ENCODE measurements at regions not wholly inside any gene's neighbourhood (a gene's known extent, or its start where the extent isn't known, plus 50 kb on each side); places are given as distances from the start of the nearest gene placed in this dataset.

- Histone ChIP-seq H3K4me1 (ENCODE audit: control insufficient read depth in 5 of 5, insufficient read depth in 5 of 5, low read length in 5 of 5) (peaks cover 0 to 19% (median 15%) of the 10 kb centered on the region in 5 donors), H3K9me3 (ENCODE audit: control insufficient read depth in 5 of 5, low read length in 5 of 5) (no peaks in the 10 kb centered on the region), H3K4me3 (ENCODE audit: low read depth in 1 of 5, low read length in 5 of 5) (no peak overlapping the region), H3K27me3 (ENCODE audit: control insufficient read depth in 5 of 5, insufficient read depth in 4 of 5, low read length in 5 of 5) (no peaks in the 10 kb centered on the region), H3K27ac (ENCODE audit: low read depth, low read length) (no peak overlapping the region), H3K9ac (ENCODE audit: low read length in 5 of 5) (no peak overlapping the region), H3K36me3 (ENCODE audit: control insufficient read depth in 5 of 5, insufficient read depth in 5 of 5, low read length in 5 of 5) (no peaks in the 10 kb centered on the region)
Observed at GRCh38 chr2:128391679-128392078, 73.0 kb upstream of the HS6ST1 start.

DNA sequence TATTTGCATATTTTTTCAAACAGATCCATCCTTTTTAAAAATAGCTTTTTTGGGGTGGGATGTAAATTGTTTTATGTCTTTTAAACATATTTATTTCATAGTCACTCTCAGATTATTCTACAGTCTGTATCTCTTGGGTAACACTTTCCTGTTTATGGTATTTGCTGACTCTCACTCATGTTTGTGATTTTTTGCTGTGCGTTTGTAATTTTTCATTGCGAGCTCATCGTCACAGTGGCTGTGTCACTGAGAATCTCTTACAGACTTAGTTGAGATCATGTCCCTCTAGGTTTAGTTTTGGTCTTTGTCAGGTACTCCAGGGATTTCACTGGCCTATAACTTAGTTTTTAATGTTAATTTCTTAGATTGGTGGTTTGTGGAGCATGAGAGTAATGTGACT is 73.5 kb upstream of the HS6ST1 start:
- no peak overlapping the region for H3K4me3 ChIP-seq (ENCODE audit: low read depth in 1 of 5, low read length in 5 of 5)
- no peaks in the 10 kb centered on the region for H3K9me3 ChIP-seq (ENCODE audit: control insufficient read depth in 5 of 5, low read length in 5 of 5)
- no peaks in the 10 kb centered on the region for H3K27me3 ChIP-seq (ENCODE audit: control insufficient read depth in 5 of 5, insufficient read depth in 4 of 5, low read length in 5 of 5)
- H3K27ac ChIP-seq (ENCODE audit: low read depth, low read length), result no peak overlapping the region
- H3K36me3 ChIP-seq (ENCODE audit: control insufficient read depth in 5 of 5, insufficient read depth in 5 of 5, low read length in 5 of 5), result no peaks in the 10 kb centered on the region
- H3K9ac ChIP-seq (ENCODE audit: low read length in 5 of 5), result no peak overlapping the region
- peaks cover 0 to 19% (median 15%) of the 10 kb centered on the region in 5 donors for H3K4me1 ChIP-seq (ENCODE audit: control insufficient read depth in 5 of 5, insufficient read depth in 5 of 5, low read length in 5 of 5)

DNA sequence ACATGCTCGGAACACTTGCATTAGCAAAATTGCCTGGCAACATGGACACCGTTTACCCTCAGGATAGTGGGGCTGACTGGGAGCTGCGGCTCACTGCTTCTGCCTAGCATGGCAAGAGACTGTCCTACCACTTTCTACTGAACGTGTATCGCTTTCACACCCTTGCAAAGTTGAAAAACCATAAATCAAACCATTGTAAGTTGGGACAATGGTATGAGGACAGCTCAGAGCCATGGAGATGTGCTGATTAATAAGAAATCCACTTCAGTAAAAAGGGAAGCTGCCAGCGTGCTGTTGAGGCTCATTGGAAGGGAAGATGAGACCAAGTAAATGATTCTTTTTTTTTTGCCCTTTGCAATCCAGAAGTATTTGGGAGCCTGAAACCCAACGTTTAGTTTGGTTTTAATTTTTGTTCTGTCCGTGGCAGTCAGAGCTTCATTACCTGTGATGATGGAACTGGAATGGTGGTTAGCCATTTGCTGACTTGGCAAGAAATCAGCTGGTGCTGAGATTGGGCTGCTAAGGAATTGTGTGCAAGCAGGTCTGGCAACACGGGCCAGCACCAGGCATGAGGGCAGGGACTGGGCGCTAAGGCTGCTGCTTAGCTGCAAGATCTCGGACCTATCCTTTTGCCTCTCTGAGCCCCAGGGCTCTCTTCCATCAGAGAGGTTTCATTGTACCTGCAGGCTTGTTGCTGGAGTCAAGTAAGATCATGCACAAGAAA is 75.5 kb upstream of the HS6ST1 start:
- H3K9ac ChIP-seq (ENCODE audit: low read length in 5 of 5), result no peak overlapping the region
- peaks cover 0 to 13% (median 7%) of the 10 kb centered on the region in 5 donors for H3K4me1 ChIP-seq (ENCODE audit: control insufficient read depth in 5 of 5, insufficient read depth in 5 of 5, low read length in 5 of 5)
- no peak overlapping the region for H3K4me3 ChIP-seq (ENCODE audit: low read depth in 1 of 5, low read length in 5 of 5)
- H3K36me3 ChIP-seq (ENCODE audit: control insufficient read depth in 5 of 5, insufficient read depth in 5 of 5, low read length in 5 of 5), result no peaks in the 10 kb centered on the region
- H3K27me3 ChIP-seq (ENCODE audit: control insufficient read depth in 5 of 5, insufficient read depth in 4 of 5, low read length in 5 of 5), result no peaks in the 10 kb centered on the region
- no peak overlapping the region for H3K27ac ChIP-seq (ENCODE audit: low read depth, low read length)
- no peaks in the 10 kb centered on the region for H3K9me3 ChIP-seq (ENCODE audit: control insufficient read depth in 5 of 5, low read length in 5 of 5)

GRCh38 chr2:128395196-128395595 is 76.5 kb upstream of the HS6ST1 start:
- no peaks in the 10 kb centered on the region for H3K36me3 ChIP-seq (ENCODE audit: control insufficient read depth in 5 of 5, insufficient read depth in 5 of 5, low read length in 5 of 5)
- no peak overlapping the region for H3K9ac ChIP-seq (ENCODE audit: low read length in 5 of 5)
- no peaks in the 10 kb centered on the region for H3K9me3 ChIP-seq (ENCODE audit: control insufficient read depth in 5 of 5, low read length in 5 of 5)
- H3K4me1 ChIP-seq (ENCODE audit: control insufficient read depth in 5 of 5, insufficient read depth in 5 of 5, low read length in 5 of 5), result peaks cover 0 to 3% (median 1%) of the 10 kb centered on the region in 5 donors
- H3K27ac ChIP-seq (ENCODE audit: low read depth, low read length), result no peak overlapping the region
- no peak overlapping the region for H3K4me3 ChIP-seq (ENCODE audit: low read depth in 1 of 5, low read length in 5 of 5)
- H3K27me3 ChIP-seq (ENCODE audit: control insufficient read depth in 5 of 5, insufficient read depth in 4 of 5, low read length in 5 of 5), result no peaks in the 10 kb centered on the region

- Histone ChIP-seq H3K9me3 (ENCODE audit: control insufficient read depth in 5 of 5, low read length in 5 of 5) (no peaks in the 10 kb centered on the region), H3K4me1 (ENCODE audit: control insufficient read depth in 5 of 5, insufficient read depth in 5 of 5, low read length in 5 of 5) (peaks cover 0 to 3% (median 0%) of the 10 kb centered on the region in 5 donors), H3K36me3 (ENCODE audit: control insufficient read depth in 5 of 5, insufficient read depth in 5 of 5, low read length in 5 of 5) (no peaks in the 10 kb centered on the region), H3K4me3 (ENCODE audit: low read depth in 1 of 5, low read length in 5 of 5) (no peak overlapping the region), H3K9ac (ENCODE audit: low read length in 5 of 5) (no peak overlapping the region), H3K27me3 (ENCODE audit: control insufficient read depth in 5 of 5, insufficient read depth in 4 of 5, low read length in 5 of 5) (no peaks in the 10 kb centered on the region), H3K27ac (ENCODE audit: low read depth, low read length) (no peak overlapping the region)
Observed at GRCh38 chr2:128395640-128396499, 77.2 kb upstream of the HS6ST1 start.

DNA sequence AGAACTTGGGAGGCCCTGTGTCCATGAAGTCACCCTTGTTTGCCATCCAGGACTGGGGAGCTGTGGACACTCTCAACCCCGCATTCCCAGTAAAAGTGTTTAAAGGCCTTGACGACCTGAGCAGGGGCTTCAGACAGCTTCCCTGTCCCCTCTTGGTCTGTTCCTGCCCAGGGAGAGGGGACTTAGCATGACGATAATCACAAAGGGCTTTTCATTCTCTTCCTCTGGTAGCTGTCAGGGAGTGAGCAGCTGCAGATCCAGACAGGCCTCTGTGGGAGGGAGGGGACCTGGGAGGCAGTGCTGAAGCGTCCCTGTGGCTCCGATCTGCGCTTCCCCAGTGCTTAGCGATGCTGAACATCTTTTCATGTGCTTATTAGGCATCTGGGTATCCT is 77.8 kb upstream of the HS6ST1 start:
- Histone ChIP-seq H3K9ac (ENCODE audit: low read length in 5 of 5) (no peak overlapping the region), H3K4me1 (ENCODE audit: control insufficient read depth in 5 of 5, insufficient read depth in 5 of 5, low read length in 5 of 5) (no peaks in the 10 kb centered on the region), H3K36me3 (ENCODE audit: control insufficient read depth in 5 of 5, insufficient read depth in 5 of 5, low read length in 5 of 5) (no peaks in the 10 kb centered on the region), H3K27ac (ENCODE audit: low read depth, low read length) (no peak overlapping the region), H3K27me3 (ENCODE audit: control insufficient read depth in 5 of 5, insufficient read depth in 4 of 5, low read length in 5 of 5) (no peaks in the 10 kb centered on the region), H3K9me3 (ENCODE audit: control insufficient read depth in 5 of 5, low read length in 5 of 5) (no peaks in the 10 kb centered on the region), H3K4me3 (ENCODE audit: low read depth in 1 of 5, low read length in 5 of 5) (no peak overlapping the region)

- Histone ChIP-seq H3K27me3 (ENCODE audit: control insufficient read depth in 5 of 5, insufficient read depth in 4 of 5, low read length in 5 of 5) (no peaks in the 10 kb centered on the region), H3K9me3 (ENCODE audit: control insufficient read depth in 5 of 5, low read length in 5 of 5) (no peaks in the 10 kb centered on the region), H3K36me3 (ENCODE audit: control insufficient read depth in 5 of 5, insufficient read depth in 5 of 5, low read length in 5 of 5) (no peaks in the 10 kb centered on the region), H3K4me1 (ENCODE audit: control insufficient read depth in 5 of 5, insufficient read depth in 5 of 5, low read length in 5 of 5) (no peaks in the 10 kb centered on the region), H3K9ac (ENCODE audit: low read length in 5 of 5) (no peak overlapping the region), H3K27ac (ENCODE audit: low read depth, low read length) (no peak overlapping the region), H3K4me3 (ENCODE audit: low read depth in 1 of 5, low read length in 5 of 5) (no peak overlapping the region)
Observed at GRCh38 chr2:128396946-128397345, 78.3 kb upstream of the HS6ST1 start.

GRCh38 chr2:128399256-128399655 is 80.6 kb upstream of the HS6ST1 start:
- no peaks in the 10 kb centered on the region for H3K9me3 ChIP-seq (ENCODE audit: control insufficient read depth in 5 of 5, low read length in 5 of 5)
- no peak overlapping the region for H3K27ac ChIP-seq (ENCODE audit: low read depth, low read length)
- no peaks in the 10 kb centered on the region for H3K36me3 ChIP-seq (ENCODE audit: control insufficient read depth in 5 of 5, insufficient read depth in 5 of 5, low read length in 5 of 5)
- no peaks in the 10 kb centered on the region for H3K27me3 ChIP-seq (ENCODE audit: control insufficient read depth in 5 of 5, insufficient read depth in 4 of 5, low read length in 5 of 5)
- no peaks in the 10 kb centered on the region for H3K4me1 ChIP-seq (ENCODE audit: control insufficient read depth in 5 of 5, insufficient read depth in 5 of 5, low read length in 5 of 5)
- H3K9ac ChIP-seq (ENCODE audit: low read length in 5 of 5), result no peak overlapping the region
- no peak overlapping the region for H3K4me3 ChIP-seq (ENCODE audit: low read depth in 1 of 5, low read length in 5 of 5)

GRCh38 chr2:128399690-128400291 is 81.1 kb upstream of the HS6ST1 start:
- Histone ChIP-seq H3K9me3 (ENCODE audit: control insufficient read depth in 5 of 5, low read length in 5 of 5) (no peaks in the 10 kb centered on the region), H3K9ac (ENCODE audit: low read length in 5 of 5) (no peak overlapping the region), H3K27ac (ENCODE audit: low read depth, low read length) (no peak overlapping the region), H3K4me3 (ENCODE audit: low read depth in 1 of 5, low read length in 5 of 5) (no peak overlapping the region), H3K4me1 (ENCODE audit: control insufficient read depth in 5 of 5, insufficient read depth in 5 of 5, low read length in 5 of 5) (no peaks in the 10 kb centered on the region), H3K27me3 (ENCODE audit: control insufficient read depth in 5 of 5, insufficient read depth in 4 of 5, low read length in 5 of 5) (no peaks in the 10 kb centered on the region), H3K36me3 (ENCODE audit: control insufficient read depth in 5 of 5, insufficient read depth in 5 of 5, low read length in 5 of 5) (no peaks in the 10 kb centered on the region)

DNA sequence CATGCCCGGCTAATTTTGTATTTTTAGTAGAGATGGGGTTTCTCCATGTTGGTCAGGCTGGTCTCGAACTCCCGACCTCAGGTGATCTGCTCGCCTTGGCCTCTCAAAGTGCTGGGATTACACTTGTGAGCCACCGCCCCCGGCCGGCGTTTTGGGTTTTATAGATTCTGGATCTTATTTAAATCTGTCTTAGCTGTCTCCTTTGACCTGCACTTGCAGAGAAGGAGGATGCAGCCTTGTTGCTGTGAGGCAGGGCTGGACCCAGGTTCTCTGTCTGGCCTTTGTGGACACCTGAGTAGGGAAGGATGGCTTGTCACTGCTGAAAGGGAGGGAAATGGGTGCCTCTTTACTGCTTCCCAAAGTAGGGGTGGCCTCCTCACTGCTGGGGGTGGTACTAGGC is 83.0 kb upstream of the HS6ST1 start:
- Histone ChIP-seq H3K27ac (ENCODE audit: low read depth, low read length) (no peak overlapping the region), H3K4me3 (ENCODE audit: low read depth in 1 of 5, low read length in 5 of 5) (no peak overlapping the region), H3K27me3 (ENCODE audit: control insufficient read depth in 5 of 5, insufficient read depth in 4 of 5, low read length in 5 of 5) (peaks cover 0 to 4% (median 0%) of the 10 kb centered on the region in 5 donors), H3K9ac (ENCODE audit: low read length in 5 of 5) (no peak overlapping the region), H3K9me3 (ENCODE audit: control insufficient read depth in 5 of 5, low read length in 5 of 5) (no peaks in the 10 kb centered on the region), H3K4me1 (ENCODE audit: control insufficient read depth in 5 of 5, insufficient read depth in 5 of 5, low read length in 5 of 5) (no peaks in the 10 kb centered on the region), H3K36me3 (ENCODE audit: control insufficient read depth in 5 of 5, insufficient read depth in 5 of 5, low read length in 5 of 5) (no peaks in the 10 kb centered on the region)
